ENCODE measurements at regions not wholly inside any gene's neighbourhood (a gene's known extent, or its start where the extent isn't known, plus 50 kb on each side); places are given as distances from the start of the nearest gene placed in this dataset.

DNA sequence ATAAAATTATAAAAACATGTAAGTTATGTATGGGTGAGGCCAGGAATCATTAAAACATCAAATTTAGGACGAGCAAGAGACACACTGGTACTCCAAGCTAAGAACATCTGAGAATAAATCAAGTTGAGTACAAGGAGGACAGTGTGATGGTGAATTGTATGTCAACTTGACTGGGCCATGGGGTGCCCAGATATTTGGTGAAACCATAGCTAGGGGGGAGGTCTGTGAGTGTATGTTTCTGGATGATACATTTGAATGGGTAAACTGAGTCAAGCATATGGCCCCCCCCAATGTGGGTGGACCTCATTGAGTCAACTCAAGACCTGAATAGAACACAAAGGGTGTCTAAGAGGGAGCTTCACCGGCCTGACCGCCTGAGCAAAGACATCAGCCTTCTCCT, 115.3 kb upstream of the BCOR start:
- TF ChIP-seq, protein P1, sequence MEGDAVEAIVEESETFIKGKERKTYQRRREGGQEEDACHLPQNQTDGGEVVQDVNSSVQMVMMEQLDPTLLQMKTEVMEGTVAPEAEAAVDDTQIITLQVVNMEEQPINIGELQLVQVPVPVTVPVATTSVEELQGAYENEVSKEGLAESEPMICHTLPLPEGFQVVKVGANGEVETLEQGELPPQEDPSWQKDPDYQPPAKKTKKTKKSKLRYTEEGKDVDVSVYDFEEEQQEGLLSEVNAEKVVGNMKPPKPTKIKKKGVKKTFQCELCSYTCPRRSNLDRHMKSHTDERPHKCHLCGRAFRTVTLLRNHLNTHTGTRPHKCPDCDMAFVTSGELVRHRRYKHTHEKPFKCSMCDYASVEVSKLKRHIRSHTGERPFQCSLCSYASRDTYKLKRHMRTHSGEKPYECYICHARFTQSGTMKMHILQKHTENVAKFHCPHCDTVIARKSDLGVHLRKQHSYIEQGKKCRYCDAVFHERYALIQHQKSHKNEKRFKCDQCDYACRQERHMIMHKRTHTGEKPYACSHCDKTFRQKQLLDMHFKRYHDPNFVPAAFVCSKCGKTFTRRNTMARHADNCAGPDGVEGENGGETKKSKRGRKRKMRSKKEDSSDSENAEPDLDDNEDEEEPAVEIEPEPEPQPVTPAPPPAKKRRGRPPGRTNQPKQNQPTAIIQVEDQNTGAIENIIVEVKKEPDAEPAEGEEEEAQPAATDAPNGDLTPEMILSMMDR (conservative IDR thresholded peaks at IDR 0.05; ENCODE audit: low read depth, low read length), result no peak
- DNase-seq (ENCODE audit: low read depth), result no peak
- H3K4me3 ChIP-seq (ENCODE audit: low read depth, low read length), result no peak overlapping the region

DNA sequence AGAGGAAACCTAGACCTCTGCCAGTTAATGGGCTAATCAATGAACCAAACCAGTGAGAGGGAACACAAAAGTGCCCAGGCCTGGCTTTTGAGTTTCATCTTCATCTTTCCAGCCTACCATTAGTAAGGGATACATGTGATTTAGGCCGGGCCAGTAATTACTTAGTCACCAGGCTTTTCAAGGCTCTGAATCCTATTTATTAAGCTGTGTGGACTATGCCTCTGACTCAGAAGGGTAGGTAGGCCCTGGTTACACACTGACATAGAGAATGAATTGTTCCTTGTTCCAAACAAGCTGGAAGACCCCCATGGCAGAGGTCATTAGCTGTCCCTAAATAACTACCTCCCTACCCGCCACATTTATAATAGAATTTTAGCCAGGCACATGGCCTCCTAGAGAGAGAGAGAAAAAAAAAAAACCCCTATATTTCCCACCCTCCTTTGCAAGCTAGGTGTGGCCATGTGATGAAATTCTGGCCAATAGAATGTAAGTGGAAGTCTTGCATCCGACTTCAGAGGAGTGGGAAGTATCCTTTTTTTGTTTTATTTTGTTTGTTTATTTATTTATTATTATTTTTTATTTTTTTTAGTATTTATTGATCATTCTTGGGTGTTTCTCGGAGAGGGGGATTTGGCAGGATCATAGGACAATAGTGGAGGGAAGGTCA, 112.3 kb upstream of the BCOR start:
- H3K4me3 ChIP-seq (ENCODE audit: low read depth, low read length), result no peak overlapping the region
- TF ChIP-seq, protein P1 (conservative IDR thresholded peaks at IDR 0.05; ENCODE audit: low read depth, low read length), result no peak
- no peak for DNase-seq (ENCODE audit: low read depth)

DNA sequence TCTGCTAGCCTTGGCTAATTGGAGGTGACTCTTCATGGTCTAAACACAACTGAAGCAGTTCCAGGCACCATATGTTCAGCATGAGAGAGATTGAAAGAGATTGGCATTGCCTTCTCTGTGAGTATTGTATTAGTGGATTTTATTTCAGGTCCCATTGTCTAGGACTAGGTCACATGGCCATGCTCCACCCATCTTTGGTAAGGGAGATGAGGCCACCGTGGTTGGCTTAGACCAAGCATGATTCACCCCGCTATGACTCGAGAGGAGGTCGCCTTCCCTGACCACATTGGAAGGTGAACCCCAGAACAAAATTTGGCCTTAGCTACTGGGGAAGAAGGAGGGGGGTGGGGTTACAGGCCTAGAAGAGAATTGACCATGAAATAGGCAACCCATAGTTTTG, 109.9 kb upstream of the BCOR start:
- TF ChIP-seq, protein P1 (conservative IDR thresholded peaks at IDR 0.05; ENCODE audit: low read depth, low read length), result no peak
- no peak for DNase-seq (ENCODE audit: low read depth)
- H3K4me3 ChIP-seq (ENCODE audit: low read depth, low read length), result no peak overlapping the region

DNA sequence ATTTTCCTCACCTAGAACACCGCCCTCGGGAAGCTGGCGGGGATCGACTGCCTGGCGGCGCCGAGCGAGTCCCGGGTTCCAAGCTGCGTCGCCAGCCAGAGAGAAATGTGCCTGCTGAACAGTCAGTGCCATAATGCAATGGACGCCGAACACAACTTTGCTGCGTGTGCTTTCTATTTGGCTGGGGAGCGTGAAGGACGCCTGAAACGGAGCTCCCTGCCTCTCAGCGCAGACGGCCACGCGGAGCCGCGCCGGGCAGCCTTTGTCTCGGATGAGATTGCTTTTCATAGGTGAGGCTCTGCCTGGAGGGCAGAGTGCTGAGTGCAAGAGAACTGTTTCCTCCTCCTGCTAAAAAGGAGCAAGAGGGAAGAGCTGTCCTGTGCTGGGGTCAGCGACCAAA, 107.7 kb upstream of the BCOR start:
- TF ChIP-seq, protein P1 (conservative IDR thresholded peaks at IDR 0.05; ENCODE audit: low read depth, low read length), result no peak
- no peak for DNase-seq (ENCODE audit: low read depth)
- no peak overlapping the region for H3K4me3 ChIP-seq (ENCODE audit: low read depth, low read length)

DNA sequence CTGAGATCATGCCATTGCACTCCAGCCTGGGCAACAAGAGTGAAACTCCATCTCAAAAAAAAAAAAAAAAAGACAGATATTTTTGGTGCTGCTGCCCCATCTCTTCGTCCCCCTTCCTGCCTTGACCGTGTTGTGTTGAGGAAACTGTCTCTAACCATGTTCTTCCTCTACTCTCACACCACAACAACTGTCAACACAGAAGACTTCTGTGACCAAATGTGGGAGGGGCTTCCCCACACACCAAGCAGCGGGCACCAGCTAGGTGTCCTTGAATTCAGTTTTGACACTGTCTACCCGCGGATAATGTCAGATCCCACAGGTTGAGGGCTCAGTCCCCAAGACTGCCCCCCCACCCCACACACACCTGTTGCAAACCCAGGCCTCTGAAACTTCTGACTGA, 104.7 kb upstream of the BCOR start:
- no peak for DNase-seq (ENCODE audit: low read depth)
- TF ChIP-seq, protein P1 (conservative IDR thresholded peaks at IDR 0.05; ENCODE audit: low read depth, low read length), result no peak
- no peak overlapping the region for H3K4me3 ChIP-seq (ENCODE audit: low read depth, low read length)

DNA sequence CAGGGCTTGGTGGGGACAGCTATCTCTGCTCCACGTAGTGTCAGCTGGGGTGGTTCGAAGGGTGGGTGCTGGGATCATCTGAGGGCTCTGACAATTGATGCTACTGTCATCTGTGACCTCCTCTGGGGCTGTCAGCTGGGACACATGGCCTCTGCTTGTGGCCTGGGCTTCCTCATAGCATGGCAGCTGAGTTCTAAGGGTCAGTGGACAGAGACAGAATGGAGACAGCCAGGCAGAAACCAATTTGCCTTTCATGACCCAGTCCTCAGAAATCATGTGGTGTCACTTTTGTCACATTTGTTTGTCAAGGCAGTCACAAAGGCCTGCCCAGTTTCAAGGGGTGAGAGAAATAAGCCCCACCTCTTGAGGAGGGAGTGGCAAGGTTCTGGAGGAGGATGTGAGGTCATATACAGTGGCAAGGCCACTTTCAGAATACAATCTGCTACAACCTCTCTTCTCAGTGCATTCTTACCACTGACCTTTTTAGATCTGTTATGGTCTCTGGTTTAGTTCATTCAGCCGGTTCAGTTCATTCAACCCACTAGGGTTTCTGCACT, 103.6 kb upstream of the BCOR start:
- H3K4me3 ChIP-seq (ENCODE audit: low read depth, low read length), result no peak overlapping the region
- TF ChIP-seq, protein P1 (conservative IDR thresholded peaks at IDR 0.05; ENCODE audit: low read depth, low read length), result no peak
- DNase-seq (ENCODE audit: low read depth), result no peak

DNA sequence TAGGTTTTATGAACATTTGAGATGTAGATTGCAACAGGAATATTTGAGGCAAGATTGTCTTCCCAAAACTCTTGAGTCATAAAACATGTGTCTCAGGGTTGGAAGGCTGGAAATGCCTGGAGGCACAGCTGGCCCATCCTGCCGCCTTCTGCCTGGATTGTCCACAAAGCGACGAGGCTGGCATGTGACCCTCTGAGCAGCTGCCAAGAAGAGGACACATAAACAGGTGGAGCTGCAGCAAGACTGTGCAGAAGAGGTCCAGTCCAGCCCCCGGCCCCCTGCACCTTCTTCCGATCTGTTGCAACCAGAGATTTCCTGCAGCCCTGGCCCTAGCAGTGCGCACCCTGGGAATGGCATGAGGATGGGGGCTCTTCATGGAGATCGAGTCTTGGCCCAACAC, 101.9 kb upstream of the BCOR start:
- DNase-seq (ENCODE audit: low read depth), result no peak
- H3K4me3 ChIP-seq (ENCODE audit: low read depth, low read length), result no peak overlapping the region

More for the DNA sequence above, 101.9 kb upstream of the BCOR start:
- TF ChIP-seq, protein P1 (conservative IDR thresholded peaks at IDR 0.05; ENCODE audit: low read depth, low read length), result no peak
